ENCODE measurements at regions not wholly inside any gene's neighbourhood (a gene's known extent, or its start where the extent isn't known, plus 50 kb on each side); places are given as distances from the start of the nearest gene placed in this dataset.

DNA sequence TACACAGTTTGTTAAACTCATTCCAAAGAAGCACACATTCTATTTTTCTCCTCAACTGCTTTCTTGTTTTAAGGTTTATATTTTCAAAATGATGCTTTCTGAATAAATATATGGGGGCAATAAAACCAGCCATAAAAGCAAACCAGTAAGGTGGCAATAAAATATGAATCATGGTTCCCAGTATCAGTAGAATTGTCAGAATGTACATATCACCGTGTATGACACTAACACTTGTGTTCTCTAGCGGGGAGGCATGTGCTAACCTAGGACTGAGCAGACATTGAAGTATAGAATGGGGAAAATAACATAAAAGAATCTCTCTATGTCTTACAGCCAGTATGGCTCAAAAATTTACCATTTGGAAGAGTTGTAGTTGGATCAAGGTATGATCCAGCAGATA is 329.9 kb upstream of the ISL1 start:
- no peak overlapping the region for H3K27ac Mint-ChIP-seq
- H3K27me3 Mint-ChIP-seq = no peaks in the 10 kb centered on the region
- H3K4me3 Mint-ChIP-seq = no peak overlapping the region
- H3K36me3 Mint-ChIP-seq = no peaks in the 10 kb centered on the region
- DNase-seq = no peak
- H3K4me1 Mint-ChIP-seq = no peaks in the 10 kb centered on the region
- no peaks in the 10 kb centered on the region for H3K9me3 Mint-ChIP-seq

DNA sequence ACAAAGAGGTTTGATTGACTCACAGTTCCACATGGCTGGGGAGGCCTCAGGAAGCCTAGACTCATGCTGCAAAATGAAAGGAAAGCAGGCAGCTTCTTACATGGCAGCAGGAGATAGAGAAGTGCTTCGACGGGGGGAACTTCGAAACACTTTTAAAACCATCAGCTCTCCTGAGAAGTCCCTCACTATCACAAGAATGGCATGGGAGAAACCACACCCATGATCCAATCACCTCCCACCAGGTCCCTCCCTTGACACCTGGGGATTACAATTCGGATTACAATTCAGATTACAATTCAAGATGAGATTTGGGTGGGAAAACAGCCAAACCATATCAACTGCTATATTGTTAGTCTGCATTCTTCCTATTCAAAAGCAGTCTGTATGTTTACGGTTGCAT is 322.3 kb upstream of the ISL1 start:
- Mint-ChIP-seq H3K36me3 (no peaks in the 10 kb centered on the region), H3K4me1 (no peaks in the 10 kb centered on the region), H3K9me3 (peaks cover 16% of the 10 kb centered on the region), H3K27me3 (no peaks in the 10 kb centered on the region), H3K27ac (no peak overlapping the region), H3K4me3 (no peak overlapping the region)
- no peak for DNase-seq

DNA sequence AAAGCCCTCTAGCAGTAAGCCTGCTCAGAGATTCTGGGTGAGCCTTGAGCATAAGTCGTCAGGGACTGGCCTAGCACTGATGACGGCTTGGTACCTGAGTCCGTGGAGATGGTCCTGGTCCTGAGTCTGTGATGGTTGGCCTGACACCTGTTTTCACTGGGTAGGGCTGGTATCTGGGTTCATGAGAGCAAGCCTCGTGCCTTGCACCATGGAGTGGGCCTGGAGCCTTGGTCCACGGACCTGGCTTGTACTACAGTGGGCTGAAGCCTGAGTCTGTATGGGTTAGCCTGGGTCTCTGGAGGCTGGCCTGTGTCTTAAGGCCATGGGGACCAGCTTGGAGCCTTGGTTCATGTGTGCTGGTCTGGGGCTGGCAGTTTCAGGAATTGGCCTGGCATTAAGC is 310.3 kb upstream of the ISL1 start:
- no peaks in the 10 kb centered on the region for H3K27me3 Mint-ChIP-seq
- no peaks in the 10 kb centered on the region for H3K4me1 Mint-ChIP-seq
- H3K4me3 Mint-ChIP-seq = no peak overlapping the region
- H3K36me3 Mint-ChIP-seq = no peaks in the 10 kb centered on the region
- DNase-seq = no peak
- peaks cover 17% of the 10 kb centered on the region for H3K9me3 Mint-ChIP-seq
- H3K27ac Mint-ChIP-seq = no peak overlapping the region

GRCh38 chr5:51082741-51083140 is 300.5 kb upstream of the ISL1 start:
- no peaks in the 10 kb centered on the region for H3K4me1 Mint-ChIP-seq
- DNase-seq = no peak
- H3K27ac Mint-ChIP-seq = no peak overlapping the region
- no peaks in the 10 kb centered on the region for H3K36me3 Mint-ChIP-seq
- no peaks in the 10 kb centered on the region for H3K27me3 Mint-ChIP-seq
- H3K4me3 Mint-ChIP-seq = no peak overlapping the region
- H3K9me3 Mint-ChIP-seq = peaks cover under 1% of the 10 kb centered on the region

DNA sequence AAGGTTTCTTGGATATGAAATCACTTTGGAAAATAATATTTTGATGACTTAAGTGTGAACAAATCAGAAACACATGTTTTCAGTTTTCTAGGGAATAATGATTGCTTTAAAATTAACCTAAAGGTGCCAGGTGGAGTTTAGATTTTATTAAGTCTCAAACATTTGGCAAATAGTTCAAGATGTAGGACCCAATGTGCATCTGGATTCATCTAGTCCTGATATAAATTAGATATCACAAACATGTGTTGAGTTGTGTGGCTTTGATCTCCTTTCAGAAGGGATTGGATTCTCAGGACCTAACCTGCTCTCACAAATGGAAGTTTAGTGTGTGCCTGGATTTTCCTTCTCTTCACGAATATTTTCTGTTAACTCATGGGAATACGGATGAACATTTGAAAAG is 291.4 kb upstream of the ISL1 start:
- DNase-seq = no peak
- H3K27ac Mint-ChIP-seq = no peak overlapping the region
- peaks cover 1% of the 10 kb centered on the region for H3K9me3 Mint-ChIP-seq
- no peaks in the 10 kb centered on the region for H3K27me3 Mint-ChIP-seq
- no peak overlapping the region for H3K4me3 Mint-ChIP-seq
- H3K4me1 Mint-ChIP-seq = no peaks in the 10 kb centered on the region
- H3K36me3 Mint-ChIP-seq = no peaks in the 10 kb centered on the region

GRCh38 chr5:51095486-51095885 is 287.8 kb upstream of the ISL1 start:
- no peak for DNase-seq
- Mint-ChIP-seq H3K9me3 (peaks cover 1% of the 10 kb centered on the region), H3K4me1 (no peaks in the 10 kb centered on the region), H3K27me3 (no peaks in the 10 kb centered on the region), H3K4me3 (no peak overlapping the region), H3K27ac (no peak overlapping the region), H3K36me3 (no peaks in the 10 kb centered on the region)

DNA sequence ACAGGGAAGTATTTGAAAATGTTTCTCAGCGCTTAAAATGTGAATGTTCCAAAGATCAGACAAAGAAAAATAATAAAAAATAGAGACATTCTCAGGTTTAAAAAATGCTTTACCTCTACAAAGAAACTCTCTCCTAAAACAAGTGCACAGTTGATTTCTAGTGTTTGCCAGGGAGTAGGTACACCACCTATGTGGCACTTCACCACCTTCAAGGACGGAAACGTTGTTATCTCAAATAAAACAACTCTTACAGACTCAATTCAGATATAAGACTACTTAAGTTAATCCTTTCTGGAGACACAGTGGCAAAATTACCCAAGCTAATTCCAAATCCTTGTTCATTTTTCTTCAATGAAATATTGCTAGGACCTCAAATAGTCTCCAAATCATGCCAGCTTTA is 286.4 kb upstream of the ISL1 start:
- no peaks in the 10 kb centered on the region for H3K4me1 Mint-ChIP-seq
- no peaks in the 10 kb centered on the region for H3K27me3 Mint-ChIP-seq
- no peak overlapping the region for H3K4me3 Mint-ChIP-seq
- DNase-seq = no peak
- no peak overlapping the region for H3K27ac Mint-ChIP-seq
- H3K9me3 Mint-ChIP-seq = peaks cover 1% of the 10 kb centered on the region
- H3K36me3 Mint-ChIP-seq = no peaks in the 10 kb centered on the region

DNA sequence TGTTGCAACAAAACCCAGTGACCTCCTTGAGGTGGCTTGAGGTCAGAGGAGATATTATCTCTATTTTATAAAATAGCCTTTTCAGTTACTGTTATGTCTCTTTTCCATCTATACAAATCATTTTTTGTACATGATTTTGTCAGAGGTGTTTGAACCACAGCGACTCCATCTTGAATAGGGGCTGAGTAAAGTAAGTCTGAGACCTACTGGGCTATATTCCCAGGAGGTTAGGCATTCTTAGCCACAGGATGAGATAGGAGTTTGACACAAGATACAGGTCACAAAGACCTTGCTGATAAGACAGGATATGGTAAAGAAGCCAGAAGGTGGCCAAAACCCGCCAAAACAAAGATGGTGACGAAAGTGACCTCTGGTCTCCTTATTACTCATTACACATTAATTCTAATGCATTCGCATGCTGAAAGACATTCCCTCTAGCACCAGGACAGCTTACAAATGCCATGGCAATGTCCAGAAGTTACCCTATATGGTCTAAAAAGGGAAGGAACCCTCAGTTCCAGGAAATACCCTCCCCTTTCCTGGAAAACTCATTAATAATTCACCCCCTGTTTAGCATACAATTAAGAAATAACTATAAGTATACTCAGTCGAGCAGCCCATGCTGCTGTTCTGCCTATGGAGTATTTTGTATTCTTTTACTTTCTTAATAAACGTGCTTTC is 283.9 kb upstream of the ISL1 start:
- DNase-seq = no peak
- no peaks in the 10 kb centered on the region for H3K27me3 Mint-ChIP-seq
- H3K27ac Mint-ChIP-seq = no peak overlapping the region
- no peaks in the 10 kb centered on the region for H3K4me1 Mint-ChIP-seq
- H3K36me3 Mint-ChIP-seq = no peaks in the 10 kb centered on the region
- no peak overlapping the region for H3K4me3 Mint-ChIP-seq
- H3K9me3 Mint-ChIP-seq = peaks cover 1% of the 10 kb centered on the region

GRCh38 chr5:51104556-51104955 is 278.7 kb upstream of the ISL1 start:
- H3K9me3 Mint-ChIP-seq = peaks cover 3% of the 10 kb centered on the region
- H3K4me1 Mint-ChIP-seq = no peaks in the 10 kb centered on the region
- no peak for DNase-seq
- no peak overlapping the region for H3K27ac Mint-ChIP-seq
- no peak overlapping the region for H3K4me3 Mint-ChIP-seq
- H3K27me3 Mint-ChIP-seq = no peaks in the 10 kb centered on the region
- no peaks in the 10 kb centered on the region for H3K36me3 Mint-ChIP-seq

DNA sequence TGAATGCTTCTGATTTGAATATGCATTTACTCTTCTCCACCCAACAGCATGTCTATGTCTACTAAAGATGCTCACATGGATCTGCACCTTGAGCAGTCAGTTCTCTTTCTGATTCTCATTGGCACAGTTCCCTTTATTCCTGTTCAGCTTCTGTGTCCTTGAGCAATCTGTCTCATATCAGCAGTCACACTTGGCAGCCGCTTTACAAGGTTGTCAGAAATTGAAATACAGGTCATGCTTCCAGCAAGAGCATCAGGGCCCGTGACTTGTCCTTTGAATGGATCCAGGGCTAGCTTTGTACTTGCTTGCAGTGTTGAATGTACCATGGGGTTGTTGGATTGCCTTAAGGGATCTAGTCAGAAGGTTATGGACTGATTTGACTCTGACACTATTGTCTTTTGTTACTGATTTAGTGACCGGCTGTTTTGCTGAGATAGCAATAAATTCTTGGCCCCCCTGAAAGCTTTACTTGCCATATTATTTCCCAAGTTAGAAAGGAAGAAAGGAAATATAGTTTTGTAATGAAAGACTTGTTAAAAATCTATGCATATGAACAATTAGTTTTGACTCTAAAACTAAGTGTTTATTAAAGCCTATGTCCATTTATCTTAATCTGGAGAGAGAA is 273.4 kb upstream of the ISL1 start:
- DNase-seq = no peak
- Mint-ChIP-seq H3K27ac (no peak overlapping the region), H3K4me3 (no peak overlapping the region), H3K4me1 (no peaks in the 10 kb centered on the region), H3K36me3 (no peaks in the 10 kb centered on the region), H3K27me3 (no peaks in the 10 kb centered on the region), H3K9me3 (peaks cover 2% of the 10 kb centered on the region)

GRCh38 chr5:51131266-51131665 is 252.0 kb upstream of the ISL1 start:
- no peaks in the 10 kb centered on the region for H3K4me1 Mint-ChIP-seq
- no peak overlapping the region for H3K27ac Mint-ChIP-seq
- no peak overlapping the region for H3K4me3 Mint-ChIP-seq
- no peak for DNase-seq
- peaks cover 2% of the 10 kb centered on the region for H3K9me3 Mint-ChIP-seq
- no peaks in the 10 kb centered on the region for H3K27me3 Mint-ChIP-seq
- no peaks in the 10 kb centered on the region for H3K36me3 Mint-ChIP-seq

DNA sequence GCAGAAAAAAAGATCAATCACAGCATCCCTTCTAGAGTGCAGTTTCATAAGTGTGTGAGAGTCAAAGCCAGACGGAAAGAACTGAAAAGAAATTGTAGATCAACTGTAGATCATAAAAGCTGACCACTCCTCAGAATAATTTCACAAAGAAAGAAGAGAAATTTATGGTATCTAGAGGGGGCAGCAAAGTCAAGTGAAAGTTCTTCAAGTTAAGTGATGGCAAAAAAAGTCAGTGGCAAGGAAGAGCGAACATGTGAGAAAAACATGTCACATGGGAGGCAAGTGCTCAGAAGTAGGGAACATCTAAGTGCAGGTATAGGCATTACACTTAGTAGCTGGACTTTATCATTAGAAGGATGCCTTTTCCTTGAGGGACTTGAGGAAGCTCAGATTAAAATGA is 245.1 kb upstream of the ISL1 start:
- Mint-ChIP-seq H3K9me3 (peaks cover 4% of the 10 kb centered on the region), H3K27me3 (no peaks in the 10 kb centered on the region), H3K4me3 (no peak overlapping the region), H3K4me1 (no peaks in the 10 kb centered on the region), H3K36me3 (no peaks in the 10 kb centered on the region), H3K27ac (no peak overlapping the region)
- no peak for DNase-seq

GRCh38 chr5:51148437-51148836 is 234.8 kb upstream of the ISL1 start:
- Mint-ChIP-seq H3K4me1 (no peaks in the 10 kb centered on the region), H3K36me3 (no peaks in the 10 kb centered on the region), H3K4me3 (no peak overlapping the region), H3K27ac (no peak overlapping the region), H3K9me3 (peaks cover 22% of the 10 kb centered on the region), H3K27me3 (no peaks in the 10 kb centered on the region)
- DNase-seq = no peak

DNA sequence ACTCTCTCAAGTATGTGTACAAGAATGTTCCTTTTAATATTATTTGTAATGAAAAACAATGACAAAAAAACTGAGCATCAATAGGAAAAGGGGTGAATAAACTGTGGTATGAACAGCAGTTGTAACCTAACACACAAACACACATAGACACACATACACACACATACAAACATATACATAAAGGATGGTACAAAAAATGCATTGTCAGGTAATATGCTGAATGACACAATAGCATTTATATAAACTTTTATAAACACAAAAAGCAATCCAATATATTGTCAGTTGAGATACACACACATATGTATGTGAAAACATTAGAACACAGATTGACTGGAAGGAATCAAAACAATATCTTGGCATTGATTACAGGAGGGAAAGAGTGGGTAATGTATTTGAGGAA is 227.0 kb upstream of the ISL1 start:
- Mint-ChIP-seq H3K36me3 (no peaks in the 10 kb centered on the region), H3K27ac (no peak overlapping the region), H3K4me3 (no peak overlapping the region), H3K9me3 (peaks cover 6% of the 10 kb centered on the region), H3K4me1 (no peaks in the 10 kb centered on the region), H3K27me3 (no peaks in the 10 kb centered on the region)
- no peak for DNase-seq

- no peaks in the 10 kb centered on the region for H3K36me3 Mint-ChIP-seq
- no peak for DNase-seq
These were observed 226.4 kb upstream of the ISL1 start for GRCh38 chr5:51156838-51157237.

GRCh38 chr5:51159164-51159563 is 224.1 kb upstream of the ISL1 start:
- Mint-ChIP-seq H3K27me3 (no peaks in the 10 kb centered on the region), H3K9me3 (peaks cover 15% of the 10 kb centered on the region), H3K4me3 (no peak overlapping the region), H3K27ac (no peak overlapping the region), H3K4me1 (no peaks in the 10 kb centered on the region), H3K36me3 (peaks cover 2% of the 10 kb centered on the region)
- no peak for DNase-seq

More at GRCh38 chr5:51156838-51157237, 226.4 kb upstream of the ISL1 start:
- Mint-ChIP-seq H3K9me3 (peaks cover 7% of the 10 kb centered on the region), H3K4me3 (no peak overlapping the region), H3K27me3 (no peaks in the 10 kb centered on the region), H3K4me1 (no peaks in the 10 kb centered on the region), H3K27ac (no peak overlapping the region)
